CMK (cell line): ENCODE measurements at regions not wholly inside any gene's neighbourhood (a gene's known extent, or its start where the extent isn't known, plus 50 kb on each side); places are given as distances from the start of the nearest gene placed in this dataset.
"Not testable (repeated sequence)": the region's sequence is repeated elsewhere in the genome, so short reads cannot be mapped to it uniquely, and the experiment has no call there.

Experiments
- DNase-seq: peaks from one replicate; pipeline ENCODE4 v3.0.0-alpha.2; 2010; ENCODE audit warnings: low read depth

- no peak for DNase-seq
These were observed 325.2 kb upstream of the RPS23 start for GRCh38 chr5:82603033-82603987.

GRCh38 chr5:82601861-82602260 is 323.7 kb upstream of the RPS23 start:
- no peak for DNase-seq

GRCh38 chr5:82601077-82601476 is 322.9 kb upstream of the RPS23 start:
- DNase-seq: no peak

GRCh38 chr5:82599692-82600091 is 321.5 kb upstream of the RPS23 start:
- DNase-seq: no peak

- DNase-seq: no peak
These were observed 320.9 kb upstream of the RPS23 start for GRCh38 chr5:82599030-82599429.

GRCh38 chr5:82597437-82597836 is 319.3 kb upstream of the RPS23 start:
- no peak for DNase-seq

GRCh38 chr5:82596451-82596850 is 318.3 kb upstream of the RPS23 start:
- no peak for DNase-seq

- DNase-seq: no peak
These were observed 317.0 kb upstream of the RPS23 start for GRCh38 chr5:82595113-82595512.

- DNase-seq: no peak
These were observed 315.9 kb upstream of the RPS23 start for GRCh38 chr5:82594097-82594496.

GRCh38 chr5:82593481-82593880 is 315.3 kb upstream of the RPS23 start:
- no peak for DNase-seq

- no peak for DNase-seq
These were observed 312.9 kb upstream of the RPS23 start for GRCh38 chr5:82591021-82591515.

- no peak for DNase-seq
These were observed 312.0 kb upstream of the RPS23 start for GRCh38 chr5:82590112-82590511.

GRCh38 chr5:82586661-82587310 is 308.6 kb upstream of the RPS23 start:
- DNase-seq: no peak

- no peak for DNase-seq
These were observed 308.0 kb upstream of the RPS23 start for GRCh38 chr5:82586181-82586580.

GRCh38 chr5:82584631-82585030 is 306.5 kb upstream of the RPS23 start:
- DNase-seq: no peak

- DNase-seq: not testable (repeated sequence)
These were observed 305.2 kb upstream of the RPS23 start for GRCh38 chr5:82583331-82583730.

- no peak for DNase-seq
These were observed 286.8 kb upstream of the RPS23 start for GRCh38 chr5:82564963-82565362.

GRCh38 chr5:82563745-82564144 is 285.6 kb upstream of the RPS23 start:
- DNase-seq: no peak

- no peak for DNase-seq
These were observed 284.6 kb upstream of the RPS23 start for GRCh38 chr5:82562696-82563240.

GRCh38 chr5:82561797-82562196 is 283.6 kb upstream of the RPS23 start:
- no peak for DNase-seq

GRCh38 chr5:82560969-82561368 is 282.8 kb upstream of the RPS23 start:
- DNase-seq: no peak

- no peak for DNase-seq
These were observed 282.4 kb upstream of the RPS23 start for GRCh38 chr5:82560561-82560960.

GRCh38 chr5:82551840-82552385 is 273.8 kb upstream of the RPS23 start:
- DNase-seq: no peak
